Neural cell (in vitro differentiated cells): ENCODE measurements at regions not wholly inside any gene's neighbourhood (a gene's known extent, or its start where the extent isn't known, plus 50 kb on each side); places are given as distances from the start of the nearest gene placed in this dataset.

Source experiments
- EP300 ChIP-seq: fragments of 450-650 bp; conservative IDR thresholded peaks from 2 replicates; pipeline ENCODE4 v1.6.1; 2014; ENCODE audit warnings: antibody characterized with exemption, mild to moderate bottlenecking, moderate library complexity; ENCODE audit not compliant: poor library complexity, severe bottlenecking
- POLR2AphosphoS5 ChIP-seq: IDR thresholded peaks from 2 replicates; pipeline ENCODE4 v1.6.1; 2012
- TF ChIP-seq, protein P1 (sequence below): fragments of 450-650 bp; IDR thresholded peaks from 2 replicates; pipeline ENCODE4 v1.5.1; 2014; ENCODE audit warnings: antibody characterized with exemption, mild to moderate bottlenecking, moderate library complexity; ENCODE audit not compliant: poor library complexity, severe bottlenecking

DNA sequence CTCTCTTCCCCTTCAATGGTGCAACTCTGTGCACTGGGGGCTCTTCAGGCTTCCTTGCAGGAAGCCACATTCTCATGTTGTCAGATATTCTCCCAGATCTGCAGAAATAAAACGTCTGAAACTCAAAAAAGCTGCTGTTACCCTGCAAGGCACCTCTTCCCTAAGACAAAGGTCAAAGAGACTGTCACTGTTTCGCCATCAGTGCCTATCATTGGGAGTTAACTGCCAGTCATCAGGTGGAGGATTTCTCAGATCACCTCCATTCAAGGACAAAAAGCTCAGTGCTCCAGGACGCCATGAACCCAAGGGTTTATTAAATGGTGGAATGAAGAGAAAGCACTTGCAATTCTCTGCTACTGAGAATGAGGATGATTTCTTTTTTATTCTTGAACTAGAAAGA lies 144.6 kb upstream of the PALS2 start:
- TF ChIP-seq, protein P1, sequence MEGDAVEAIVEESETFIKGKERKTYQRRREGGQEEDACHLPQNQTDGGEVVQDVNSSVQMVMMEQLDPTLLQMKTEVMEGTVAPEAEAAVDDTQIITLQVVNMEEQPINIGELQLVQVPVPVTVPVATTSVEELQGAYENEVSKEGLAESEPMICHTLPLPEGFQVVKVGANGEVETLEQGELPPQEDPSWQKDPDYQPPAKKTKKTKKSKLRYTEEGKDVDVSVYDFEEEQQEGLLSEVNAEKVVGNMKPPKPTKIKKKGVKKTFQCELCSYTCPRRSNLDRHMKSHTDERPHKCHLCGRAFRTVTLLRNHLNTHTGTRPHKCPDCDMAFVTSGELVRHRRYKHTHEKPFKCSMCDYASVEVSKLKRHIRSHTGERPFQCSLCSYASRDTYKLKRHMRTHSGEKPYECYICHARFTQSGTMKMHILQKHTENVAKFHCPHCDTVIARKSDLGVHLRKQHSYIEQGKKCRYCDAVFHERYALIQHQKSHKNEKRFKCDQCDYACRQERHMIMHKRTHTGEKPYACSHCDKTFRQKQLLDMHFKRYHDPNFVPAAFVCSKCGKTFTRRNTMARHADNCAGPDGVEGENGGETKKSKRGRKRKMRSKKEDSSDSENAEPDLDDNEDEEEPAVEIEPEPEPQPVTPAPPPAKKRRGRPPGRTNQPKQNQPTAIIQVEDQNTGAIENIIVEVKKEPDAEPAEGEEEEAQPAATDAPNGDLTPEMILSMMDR: no peak
- TF ChIP-seq POLR2AphosphoS5 (no peak), EP300 (no peak)
